ENCODE measurements at regions not wholly inside any gene's neighbourhood (a gene's known extent, or its start where the extent isn't known, plus 50 kb on each side); places are given as distances from the start of the nearest gene placed in this dataset.

DNA sequence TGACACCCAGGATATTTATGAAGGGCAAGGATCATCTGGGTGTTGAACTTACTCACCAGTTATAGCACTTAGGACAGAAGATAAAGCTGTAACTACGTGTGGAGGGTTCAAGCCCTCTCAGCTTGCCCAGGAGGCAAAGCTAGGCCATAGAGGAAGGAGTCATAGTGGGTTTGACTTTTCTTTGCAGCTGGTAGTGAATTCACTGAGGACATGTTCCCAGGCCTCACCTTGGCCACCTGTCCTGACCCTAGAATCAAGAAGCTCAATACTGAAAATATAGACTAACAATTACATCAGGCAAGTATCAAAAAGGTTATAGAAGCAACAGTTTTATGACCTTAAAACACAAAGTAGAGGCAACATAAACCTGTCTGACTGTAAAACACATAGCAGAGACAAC lies 1207.7 kb downstream of the SLITRK1 start:
- Histone ChIP-seq H3K9me3 (no peaks in the 10 kb centered on the region), H3K27me3 (no peaks in the 10 kb centered on the region), H3K4me1 (no peaks in the 10 kb centered on the region), H3K4me3 (replicated peaks in 1 of 3) (no peak overlapping the region), H3K27ac (no peak overlapping the region), H3K36me3 (no peaks in the 10 kb centered on the region)
- 62 to 67% methylated on average over 1 of the region's 1 CpG for WGBS, 2 donors
- intact Hi-C loops (cut with DNase I): no loop called here
- no peak for TF ChIP-seq POLR2A (IDR thresholded peaks at IDR 0.05)
- DNase-seq: no peak

DNA sequence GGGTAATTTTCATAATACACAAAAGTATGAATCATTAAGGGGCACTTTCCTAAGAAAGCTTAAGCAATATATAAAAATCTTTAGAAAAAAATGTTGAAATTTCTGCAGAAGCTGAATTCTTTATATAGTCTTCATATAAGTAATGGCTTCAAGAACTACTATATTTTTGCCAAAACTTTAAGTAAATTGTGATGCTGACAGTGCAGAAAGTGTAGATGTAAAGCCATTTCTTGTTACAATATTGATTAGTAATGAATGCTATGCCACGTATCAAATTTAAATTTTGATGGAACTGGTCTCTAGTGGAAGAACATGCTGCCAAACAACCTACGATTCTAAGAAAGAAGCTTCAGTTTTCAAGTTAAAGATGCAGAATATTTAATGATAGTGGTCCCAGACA lies 1210.0 kb downstream of the SLITRK1 start:
- Histone ChIP-seq H3K36me3 (no peaks in the 10 kb centered on the region), H3K27ac (no peak overlapping the region), H3K27me3 (no peaks in the 10 kb centered on the region), H3K4me3 (replicated peaks in 1 of 3) (no peak overlapping the region), H3K4me1 (no peaks in the 10 kb centered on the region), H3K9me3 (no peaks in the 10 kb centered on the region)
- no peak for TF ChIP-seq POLR2A (IDR thresholded peaks at IDR 0.05)
- TF ChIP-seq, protein P1, sequence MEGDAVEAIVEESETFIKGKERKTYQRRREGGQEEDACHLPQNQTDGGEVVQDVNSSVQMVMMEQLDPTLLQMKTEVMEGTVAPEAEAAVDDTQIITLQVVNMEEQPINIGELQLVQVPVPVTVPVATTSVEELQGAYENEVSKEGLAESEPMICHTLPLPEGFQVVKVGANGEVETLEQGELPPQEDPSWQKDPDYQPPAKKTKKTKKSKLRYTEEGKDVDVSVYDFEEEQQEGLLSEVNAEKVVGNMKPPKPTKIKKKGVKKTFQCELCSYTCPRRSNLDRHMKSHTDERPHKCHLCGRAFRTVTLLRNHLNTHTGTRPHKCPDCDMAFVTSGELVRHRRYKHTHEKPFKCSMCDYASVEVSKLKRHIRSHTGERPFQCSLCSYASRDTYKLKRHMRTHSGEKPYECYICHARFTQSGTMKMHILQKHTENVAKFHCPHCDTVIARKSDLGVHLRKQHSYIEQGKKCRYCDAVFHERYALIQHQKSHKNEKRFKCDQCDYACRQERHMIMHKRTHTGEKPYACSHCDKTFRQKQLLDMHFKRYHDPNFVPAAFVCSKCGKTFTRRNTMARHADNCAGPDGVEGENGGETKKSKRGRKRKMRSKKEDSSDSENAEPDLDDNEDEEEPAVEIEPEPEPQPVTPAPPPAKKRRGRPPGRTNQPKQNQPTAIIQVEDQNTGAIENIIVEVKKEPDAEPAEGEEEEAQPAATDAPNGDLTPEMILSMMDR (IDR thresholded peaks at IDR 0.05): no peak
- intact Hi-C loops (cut with DNase I): no loop called here
- 83 to 89% methylated on average over 2 of the region's 2 CpGs for WGBS, 2 donors
- no peak for DNase-seq

DNA sequence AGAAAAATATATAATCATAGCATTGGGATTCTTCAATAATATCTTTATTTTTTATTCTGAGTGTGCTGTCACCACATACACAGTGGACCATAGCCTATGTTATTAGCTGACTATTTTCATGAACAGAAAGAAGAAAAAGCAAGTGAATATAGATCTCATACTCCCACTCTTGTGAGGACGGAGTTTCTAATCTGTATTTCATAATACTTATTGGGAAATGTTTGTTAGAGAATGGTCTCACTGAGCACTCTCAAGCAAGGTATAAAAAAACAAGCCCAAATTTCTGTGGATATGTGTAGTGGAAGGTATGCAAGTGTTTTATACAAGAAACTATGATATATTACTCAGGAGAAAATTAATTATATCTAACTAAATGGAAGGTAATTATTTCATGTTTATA lies 1218.1 kb downstream of the SLITRK1 start:
- intact Hi-C loops (cut with DNase I): no loop called here
- TF ChIP-seq, protein P1 (IDR thresholded peaks at IDR 0.05): no peak
- TF ChIP-seq POLR2A (IDR thresholded peaks at IDR 0.05): no peak
- H3K27me3 ChIP-seq: no peaks in the 10 kb centered on the region
- DNase-seq: no peak
- H3K4me1 ChIP-seq: no peaks in the 10 kb centered on the region
- H3K4me3 ChIP-seq (replicated peaks in 1 of 3): no peak overlapping the region
- H3K9me3 ChIP-seq: no peaks in the 10 kb centered on the region
- H3K36me3 ChIP-seq: no peaks in the 10 kb centered on the region
- 35 to 60% methylated on average over 1 of the region's 1 CpG for WGBS, 2 donors
- no peak overlapping the region for H3K27ac ChIP-seq

DNA sequence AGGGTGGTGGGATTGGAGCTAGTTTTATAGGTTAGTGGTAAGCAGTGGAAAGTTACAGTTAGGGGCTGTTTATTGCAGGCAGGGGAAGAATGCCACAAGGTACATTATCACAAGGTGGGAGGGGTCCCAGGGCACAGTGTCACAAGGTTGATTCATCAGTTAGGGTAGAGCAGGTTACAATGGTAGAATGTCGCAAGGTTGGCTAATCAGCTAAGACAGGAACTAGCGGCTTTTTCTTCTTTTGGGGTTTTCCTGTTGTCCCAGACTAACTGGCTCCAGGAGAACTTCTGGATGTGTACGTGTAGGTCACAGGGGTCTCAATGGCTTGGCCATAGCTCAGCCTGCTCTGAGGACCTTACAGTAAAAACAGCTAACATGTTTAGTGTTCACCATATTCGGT lies 1221.1 kb downstream of the SLITRK1 start:
- Histone ChIP-seq H3K36me3 (no peaks in the 10 kb centered on the region), H3K4me1 (no peaks in the 10 kb centered on the region), H3K27ac (no peak overlapping the region), H3K4me3 (replicated peaks in 1 of 3) (no peak overlapping the region), H3K9me3 (no peaks in the 10 kb centered on the region), H3K27me3 (no peaks in the 10 kb centered on the region)
- no peak for DNase-seq
- intact Hi-C loops (cut with DNase I): no loop called here
- no peak for TF ChIP-seq POLR2A (IDR thresholded peaks at IDR 0.05)
- TF ChIP-seq, protein P1 (IDR thresholded peaks at IDR 0.05): no peak
- WGBS, 2 donors: 87 to 92% methylated on average over 4 of the region's 4 CpGs

DNA sequence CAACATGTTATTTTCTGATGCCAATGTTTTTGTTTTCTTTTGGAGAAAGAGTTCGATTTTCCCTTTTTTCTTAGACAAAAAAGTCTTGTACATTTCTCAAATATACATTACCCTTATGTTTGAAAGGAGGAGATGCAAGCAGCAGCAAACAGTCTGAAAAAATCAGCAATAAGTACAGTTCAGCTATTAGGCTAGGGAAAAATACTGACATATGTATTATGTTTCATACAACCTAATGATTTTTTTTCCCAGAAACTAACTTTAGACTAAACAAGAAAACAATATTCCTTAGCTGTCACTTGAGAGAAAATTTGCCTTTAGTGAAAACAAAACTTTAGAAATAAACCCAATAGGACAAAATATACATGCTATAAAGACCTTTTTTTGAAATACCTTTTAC lies 1223.5 kb downstream of the SLITRK1 start:
- WGBS, 2 donors: 61 to 75% methylated on average over 1 of the region's 1 CpG
- no peak for TF ChIP-seq POLR2A (IDR thresholded peaks at IDR 0.05)
- TF ChIP-seq, protein P1 (IDR thresholded peaks at IDR 0.05): no peak
- Histone ChIP-seq H3K9me3 (no peaks in the 10 kb centered on the region), H3K4me3 (replicated peaks in 1 of 3) (no peak overlapping the region), H3K4me1 (no peaks in the 10 kb centered on the region), H3K36me3 (no peaks in the 10 kb centered on the region), H3K27me3 (no peaks in the 10 kb centered on the region), H3K27ac (no peak overlapping the region)
- no peak for DNase-seq
- intact Hi-C loops (cut with DNase I): no loop called here

DNA sequence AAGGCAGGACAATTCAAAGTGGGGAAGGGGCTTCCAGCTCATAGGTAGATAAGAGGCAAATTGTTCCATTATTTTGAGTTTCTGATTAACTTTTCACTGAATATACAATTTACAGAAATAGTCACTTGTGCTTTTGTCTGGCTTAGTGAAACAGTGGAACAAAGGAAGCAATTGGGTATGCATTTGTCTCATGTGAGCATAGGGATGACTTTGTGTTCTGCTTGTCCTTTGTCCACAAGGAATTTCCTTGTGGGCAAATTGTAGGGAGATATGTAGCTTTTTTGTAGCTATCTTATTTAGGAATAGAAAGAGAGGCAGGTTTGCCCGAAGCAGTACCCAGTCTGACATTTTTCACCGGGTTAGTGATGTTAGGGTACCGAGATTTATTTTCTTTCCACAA lies 1224.8 kb downstream of the SLITRK1 start:
- Histone ChIP-seq H3K27me3 (no peaks in the 10 kb centered on the region), H3K4me3 (replicated peaks in 1 of 3) (no peak overlapping the region), H3K36me3 (no peaks in the 10 kb centered on the region), H3K4me1 (no peaks in the 10 kb centered on the region), H3K9me3 (no peaks in the 10 kb centered on the region), H3K27ac (no peak overlapping the region)
- no peak for TF ChIP-seq POLR2A (IDR thresholded peaks at IDR 0.05)
- TF ChIP-seq, protein P1 (IDR thresholded peaks at IDR 0.05): no peak
- 87 to 88% methylated on average over 3 of the region's 3 CpGs for WGBS, 2 donors
- intact Hi-C loops (cut with DNase I): no loop called here
- no peak for DNase-seq
